ENCODE measurements at regions not wholly inside any gene's neighbourhood (a gene's known extent, or its start where the extent isn't known, plus 50 kb on each side); places are given as distances from the start of the nearest gene placed in this dataset.

DNA sequence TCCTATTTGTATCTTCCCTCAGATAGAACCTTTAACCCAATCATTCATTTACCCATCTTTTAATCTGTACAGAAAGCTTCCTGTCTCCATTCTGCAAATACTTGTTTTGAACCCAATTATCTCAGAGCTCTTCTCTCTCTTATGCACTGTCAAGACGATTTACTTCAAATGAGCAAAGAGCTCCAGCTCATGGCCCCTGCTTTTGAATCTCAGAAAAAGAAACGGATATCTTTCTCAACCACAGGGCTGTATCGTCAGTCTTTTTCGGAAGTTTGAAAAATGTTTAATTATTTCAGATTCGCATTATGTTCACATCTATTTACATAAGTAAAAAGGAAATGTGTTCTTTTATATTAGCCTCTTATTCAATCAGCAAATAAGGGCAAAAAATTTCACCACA is 322.7 kb upstream of the NBEA start:
- no peak for TF ChIP-seq GABPA (IDR thresholded peaks at IDR 0.05; ENCODE audit: low read depth)
- no peak for TF ChIP-seq POLR2AphosphoS5 (IDR thresholded peaks at IDR 0.05; ENCODE audit: low read depth)
- no peak for TF ChIP-seq CTCF (IDR thresholded peaks at IDR 0.05; ENCODE audit: insufficient read depth, low read length)
- no peak for TF ChIP-seq SPI1 (IDR thresholded peaks at IDR 0.05; ENCODE audit: borderline replicate concordance, low read depth)
- TF ChIP-seq, protein P1, sequence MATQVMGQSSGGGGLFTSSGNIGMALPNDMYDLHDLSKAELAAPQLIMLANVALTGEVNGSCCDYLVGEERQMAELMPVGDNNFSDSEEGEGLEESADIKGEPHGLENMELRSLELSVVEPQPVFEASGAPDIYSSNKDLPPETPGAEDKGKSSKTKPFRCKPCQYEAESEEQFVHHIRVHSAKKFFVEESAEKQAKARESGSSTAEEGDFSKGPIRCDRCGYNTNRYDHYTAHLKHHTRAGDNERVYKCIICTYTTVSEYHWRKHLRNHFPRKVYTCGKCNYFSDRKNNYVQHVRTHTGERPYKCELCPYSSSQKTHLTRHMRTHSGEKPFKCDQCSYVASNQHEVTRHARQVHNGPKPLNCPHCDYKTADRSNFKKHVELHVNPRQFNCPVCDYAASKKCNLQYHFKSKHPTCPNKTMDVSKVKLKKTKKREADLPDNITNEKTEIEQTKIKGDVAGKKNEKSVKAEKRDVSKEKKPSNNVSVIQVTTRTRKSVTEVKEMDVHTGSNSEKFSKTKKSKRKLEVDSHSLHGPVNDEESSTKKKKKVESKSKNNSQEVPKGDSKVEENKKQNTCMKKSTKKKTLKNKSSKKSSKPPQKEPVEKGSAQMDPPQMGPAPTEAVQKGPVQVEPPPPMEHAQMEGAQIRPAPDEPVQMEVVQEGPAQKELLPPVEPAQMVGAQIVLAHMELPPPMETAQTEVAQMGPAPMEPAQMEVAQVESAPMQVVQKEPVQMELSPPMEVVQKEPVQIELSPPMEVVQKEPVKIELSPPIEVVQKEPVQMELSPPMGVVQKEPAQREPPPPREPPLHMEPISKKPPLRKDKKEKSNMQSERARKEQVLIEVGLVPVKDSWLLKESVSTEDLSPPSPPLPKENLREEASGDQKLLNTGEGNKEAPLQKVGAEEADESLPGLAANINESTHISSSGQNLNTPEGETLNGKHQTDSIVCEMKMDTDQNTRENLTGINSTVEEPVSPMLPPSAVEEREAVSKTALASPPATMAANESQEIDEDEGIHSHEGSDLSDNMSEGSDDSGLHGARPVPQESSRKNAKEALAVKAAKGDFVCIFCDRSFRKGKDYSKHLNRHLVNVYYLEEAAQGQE (IDR thresholded peaks at IDR 0.05; ENCODE audit: insufficient replicate concordance, low read depth): no peak
- Histone ChIP-seq H3K4me3 (replicated peaks; ENCODE audit: insufficient read depth, low read length) (no peak overlapping the region), H3K27me3 (ENCODE audit: insufficient read depth, poor library complexity, severe bottlenecking) (no peaks in the 10 kb centered on the region), H3K27ac (replicated peaks) (no peak overlapping the region)
- DNase-seq (ENCODE audit: low read depth in 1 of 2, low spot score in 1 of 2): no peak

GRCh38 chr13:34620074-34620850 is 321.8 kb upstream of the NBEA start:
- no peak for DNase-seq (ENCODE audit: low read depth in 1 of 2, low spot score in 1 of 2)
- no peaks in the 10 kb centered on the region for H3K27me3 ChIP-seq (ENCODE audit: insufficient read depth, poor library complexity, severe bottlenecking)
- no peak overlapping the region for H3K27ac ChIP-seq (replicated peaks)
- H3K4me3 ChIP-seq (replicated peaks; ENCODE audit: insufficient read depth, low read length): no peak overlapping the region
- no peak for TF ChIP-seq SPI1 (IDR thresholded peaks at IDR 0.05; ENCODE audit: borderline replicate concordance, low read depth)
- TF ChIP-seq, protein P1 (IDR thresholded peaks at IDR 0.05; ENCODE audit: insufficient replicate concordance, low read depth): no peak

DNA sequence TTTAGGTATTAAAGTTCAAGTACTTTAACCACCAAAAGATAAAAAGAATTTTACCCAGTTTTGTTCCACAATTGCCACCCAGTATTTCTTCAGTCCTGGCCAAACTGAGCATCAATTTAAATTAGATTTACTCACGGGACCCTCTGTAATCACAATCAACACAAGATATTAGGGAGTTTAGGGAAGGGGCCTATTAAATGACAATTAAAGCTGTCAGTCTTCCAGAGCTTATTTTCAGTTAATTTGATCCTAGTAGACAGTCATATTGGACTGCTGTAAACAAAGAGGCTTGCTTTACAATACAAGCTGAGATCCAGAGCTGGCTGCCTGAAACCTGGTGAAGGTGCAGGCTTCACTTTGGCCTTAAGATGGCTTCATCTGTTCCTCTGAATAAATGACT is 321.2 kb upstream of the NBEA start:
- no peak for TF ChIP-seq GABPA (IDR thresholded peaks at IDR 0.05; ENCODE audit: low read depth)
- no peak for TF ChIP-seq SPI1 (IDR thresholded peaks at IDR 0.05; ENCODE audit: borderline replicate concordance, low read depth)
- no peak overlapping the region for H3K27ac ChIP-seq (replicated peaks)
- DNase-seq (ENCODE audit: low read depth in 1 of 2, low spot score in 1 of 2): no peak

DNA sequence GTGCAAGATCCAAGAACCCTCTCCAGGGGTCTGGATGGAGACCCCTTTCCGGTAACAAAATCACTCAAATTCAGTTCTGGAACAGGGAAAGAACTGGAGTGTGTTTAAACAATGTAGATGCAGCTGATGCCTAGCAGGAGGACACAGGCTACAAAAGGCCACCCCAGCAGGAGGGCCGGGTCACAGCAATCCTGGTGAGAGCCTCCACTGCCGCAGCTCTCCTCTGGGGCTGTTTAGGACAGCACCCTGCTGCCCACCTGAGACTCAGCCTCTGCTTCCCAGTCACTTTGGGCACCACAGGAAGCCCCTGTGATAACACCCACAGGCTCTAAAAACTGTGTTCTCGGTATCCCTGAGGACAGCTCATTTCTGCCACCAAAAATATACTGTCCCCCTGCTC is 318.7 kb upstream of the NBEA start:
- TF ChIP-seq CTCF (IDR thresholded peaks at IDR 0.05; ENCODE audit: insufficient read depth, low read length) (no peak), GABPA (IDR thresholded peaks at IDR 0.05; ENCODE audit: low read depth) (no peak), SPI1 (IDR thresholded peaks at IDR 0.05; ENCODE audit: borderline replicate concordance, low read depth) (no peak), POLR2AphosphoS5 (IDR thresholded peaks at IDR 0.05; ENCODE audit: low read depth) (no peak)
- TF ChIP-seq, protein P1 (IDR thresholded peaks at IDR 0.05; ENCODE audit: insufficient replicate concordance, low read depth): no peak
- H3K27ac ChIP-seq (replicated peaks): no peak overlapping the region
- H3K27me3 ChIP-seq (ENCODE audit: insufficient read depth, poor library complexity, severe bottlenecking): no peaks in the 10 kb centered on the region
- no peak for DNase-seq (ENCODE audit: low read depth in 1 of 2, low spot score in 1 of 2)
- no peak overlapping the region for H3K4me3 ChIP-seq (replicated peaks; ENCODE audit: insufficient read depth, low read length)

More for the DNA sequence above, 321.2 kb upstream of the NBEA start:
- H3K4me3 ChIP-seq (replicated peaks; ENCODE audit: insufficient read depth, low read length): no peak overlapping the region
- H3K27me3 ChIP-seq (ENCODE audit: insufficient read depth, poor library complexity, severe bottlenecking): no peaks in the 10 kb centered on the region

All from HL-60 (cell line).